H1 (cell line): ENCODE measurements at regions not wholly inside any gene's neighbourhood (a gene's known extent, or its start where the extent isn't known, plus 50 kb on each side); places are given as distances from the start of the nearest gene placed in this dataset.

Experiments
- JUND ChIP-seq: IDR thresholded peaks from 2 replicates; pipeline ENCODE4 v1.6.1; 2011; ENCODE audit warnings: mild to moderate bottlenecking, improper control_type of control experiment, low read length
- SIN3A ChIP-seq, 2 experiments: IDR thresholded peaks in 1 of 2; conservative IDR thresholded peaks in 1 of 2; 2 replicates each; pipeline ENCODE4 v1.6.1; 2011 to 2012; ENCODE audit warnings: low read length in 2 of 2, improper control_type of control experiment in 1 of 2, low read depth in 1 of 2, mild to moderate bottlenecking in 1 of 2
- TAF1 ChIP-seq: IDR thresholded peaks from 2 replicates; pipeline ENCODE4 v1.6.1; 2011; ENCODE audit warnings: mild to moderate bottlenecking, low read depth, low read length
- TF ChIP-seq, protein P1 (sequence below): IDR thresholded peaks from 2 replicates; pipeline ENCODE4 v1.6.1; 2011; ENCODE audit warnings: low read length, improper control_type of control experiment
- TF ChIP-seq, protein P2 (sequence below): IDR thresholded peaks from 2 replicates; pipeline ENCODE4 v1.6.1; 2012; ENCODE audit warnings: low read length, inconsistent platforms

GRCh38 chr13:111589321-111589720 lies 268.9 kb downstream of the TEX29 start (continued):
- TF ChIP-seq, protein P1, sequence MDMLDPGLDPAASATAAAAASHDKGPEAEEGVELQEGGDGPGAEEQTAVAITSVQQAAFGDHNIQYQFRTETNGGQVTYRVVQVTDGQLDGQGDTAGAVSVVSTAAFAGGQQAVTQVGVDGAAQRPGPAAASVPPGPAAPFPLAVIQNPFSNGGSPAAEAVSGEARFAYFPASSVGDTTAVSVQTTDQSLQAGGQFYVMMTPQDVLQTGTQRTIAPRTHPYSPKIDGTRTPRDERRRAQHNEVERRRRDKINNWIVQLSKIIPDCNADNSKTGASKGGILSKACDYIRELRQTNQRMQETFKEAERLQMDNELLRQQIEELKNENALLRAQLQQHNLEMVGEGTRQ = no peak
- no peak for TF ChIP-seq TAF1
- TF ChIP-seq JUND = no peak
- no peak for TF ChIP-seq SIN3A (conservative IDR thresholded peaks at IDR 0.05 in 1 of 2, IDR thresholded peaks at IDR 0.05 in 1 of 2; ENCODE audit: low read depth in 1 of 2, low read length in 2 of 2)
- TF ChIP-seq, protein P2, sequence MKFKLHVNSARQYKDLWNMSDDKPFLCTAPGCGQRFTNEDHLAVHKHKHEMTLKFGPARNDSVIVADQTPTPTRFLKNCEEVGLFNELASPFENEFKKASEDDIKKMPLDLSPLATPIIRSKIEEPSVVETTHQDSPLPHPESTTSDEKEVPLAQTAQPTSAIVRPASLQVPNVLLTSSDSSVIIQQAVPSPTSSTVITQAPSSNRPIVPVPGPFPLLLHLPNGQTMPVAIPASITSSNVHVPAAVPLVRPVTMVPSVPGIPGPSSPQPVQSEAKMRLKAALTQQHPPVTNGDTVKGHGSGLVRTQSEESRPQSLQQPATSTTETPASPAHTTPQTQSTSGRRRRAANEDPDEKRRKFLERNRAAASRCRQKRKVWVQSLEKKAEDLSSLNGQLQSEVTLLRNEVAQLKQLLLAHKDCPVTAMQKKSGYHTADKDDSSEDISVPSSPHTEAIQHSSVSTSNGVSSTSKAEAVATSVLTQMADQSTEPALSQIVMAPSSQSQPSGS = no peak
